CD8-positive, alpha-beta memory T cell (primary cell): ENCODE measurements at regions not wholly inside any gene's neighbourhood (a gene's known extent, or its start where the extent isn't known, plus 50 kb on each side); places are given as distances from the start of the nearest gene placed in this dataset.

Source experiments
- CTCF ChIA-PET: fragments of 350-600 bp; sonication (Branson Sonifier 250); formaldehyde crosslinking; loops from one replicate; lab custom pipeline; 2021; ENCODE audit warnings: antibody characterized with exemption; lab: Charles Lee
- POLR2A ChIA-PET: fragments of 350-600 bp; sonication (Branson Sonifier 250); formaldehyde crosslinking; loops from one replicate; lab custom pipeline; 2021; ENCODE audit warnings: antibody characterized with exemption; lab: Charles Lee
- DNase-seq, 5 donors: peaks; one replicate each; pipeline versions ENCODE4 v3.0.0 to v3.0.0-alpha.2; 2020 to 2022; ENCODE audit warnings: mixed read lengths in 1 of 5
- H3K27ac ChIP-seq: one replicate; pipeline ENCODE4 v1.7.0; 2013; ENCODE audit warnings: low read depth, mild to moderate bottlenecking, low read length, moderate library complexity
- H3K27me3 ChIP-seq: 2 replicates; pipeline ENCODE4 v1.7.0; 2013; ENCODE audit warnings: low read length, mild to moderate bottlenecking; ENCODE audit not compliant: insufficient read depth, poor library complexity, severe bottlenecking
- H3K36me3 ChIP-seq: 2 replicates; pipeline ENCODE4 v1.7.0; 2013; ENCODE audit warnings: mild to moderate bottlenecking, low read length, moderate library complexity; ENCODE audit not compliant: insufficient read depth
- H3K4me1 ChIP-seq: 2 replicates; pipeline ENCODE4 v1.7.0; 2013; ENCODE audit warnings: mild to moderate bottlenecking, low read length, moderate library complexity; ENCODE audit not compliant: insufficient read depth
- H3K4me3 ChIP-seq: 2 replicates; pipeline ENCODE4 v1.7.0; 2013; ENCODE audit warnings: mild to moderate bottlenecking, low read length
- H3K9me3 ChIP-seq: 2 replicates; pipeline ENCODE4 v1.7.0; 2013; ENCODE audit warnings: mild to moderate bottlenecking, low read length
- H3K27ac Mint-ChIP-seq, 8 donors: one replicate each; pipeline ENCODE4 v1.8.0; 2020 to 2021; ENCODE audit warnings: mixed read lengths in 8 of 8, mild to moderate bottlenecking in 6 of 8, inconsistent platforms in 3 of 8, moderate library complexity in 3 of 8
- H3K27me3 Mint-ChIP-seq, 2 donors: one replicate each; pipeline ENCODE4 v1.8.0; 2020 to 2021; ENCODE audit warnings: mixed read lengths in 2 of 2, mild to moderate bottlenecking in 1 of 2, moderate library complexity in 1 of 2
- H3K36me3 Mint-ChIP-seq, 3 donors: one replicate each; pipeline ENCODE4 v1.8.0; 2020 to 2021; ENCODE audit warnings: mixed read lengths in 3 of 3, inconsistent platforms in 1 of 3, mild to moderate bottlenecking in 1 of 3
- H3K4me1 Mint-ChIP-seq, 3 donors: one replicate each; pipeline ENCODE4 v1.8.0; 2020 to 2021; ENCODE audit warnings: mixed read lengths in 3 of 3, inconsistent platforms in 1 of 3, mild to moderate bottlenecking in 1 of 3
- H3K4me3 Mint-ChIP-seq, 7 donors: one replicate each; pipeline ENCODE4 v1.8.0; 2020 to 2021; ENCODE audit warnings: mixed read lengths in 7 of 7, mild to moderate bottlenecking in 6 of 7, moderate library complexity in 4 of 7, inconsistent platforms in 2 of 7
- H3K9me3 Mint-ChIP-seq, 5 donors: one replicate each; pipeline ENCODE4 v1.8.0; 2020 to 2022; ENCODE audit warnings: mixed read lengths in 5 of 5, mild to moderate bottlenecking in 3 of 5, moderate library complexity in 2 of 5, inconsistent platforms in 1 of 5

- CTCF ChIA-PET: no interaction called here
- H3K27ac Mint-ChIP-seq: no peak overlapping the region
- no peaks in the 10 kb centered on the region for H3K27me3 Mint-ChIP-seq
- no peaks in the 10 kb centered on the region for H3K36me3 Mint-ChIP-seq
- Histone ChIP-seq H3K27ac (no peak overlapping the region), H3K27me3 (no peaks in the 10 kb centered on the region), H3K4me3 (no peak overlapping the region), H3K36me3 (no peaks in the 10 kb centered on the region), H3K9me3 (no peaks in the 10 kb centered on the region), H3K4me1 (no peaks in the 10 kb centered on the region)
- no peak for DNase-seq
- H3K4me1 Mint-ChIP-seq: no peaks in the 10 kb centered on the region
- POLR2A ChIA-PET: no interaction called here
- H3K9me3 Mint-ChIP-seq: peaks cover 0 to 20% (median 7%) of the 10 kb centered on the region in 5 donors
- no peak overlapping the region for H3K4me3 Mint-ChIP-seq
Observed at GRCh38 chr3:164620423-164620822, 457.9 kb downstream of the SI start.

- no peaks in the 10 kb centered on the region for H3K4me1 Mint-ChIP-seq
- H3K27me3 Mint-ChIP-seq: no peaks in the 10 kb centered on the region
- H3K4me3 Mint-ChIP-seq: no peak overlapping the region
- H3K4me3 ChIP-seq: no peak overlapping the region
- no peaks in the 10 kb centered on the region for H3K9me3 ChIP-seq
- H3K36me3 Mint-ChIP-seq: no peaks in the 10 kb centered on the region
- H3K27me3 ChIP-seq: no peaks in the 10 kb centered on the region
- ChIA-PET CTCF (no interaction called here), POLR2A (no interaction called here)
- H3K27ac ChIP-seq: no peak overlapping the region
- peaks cover 0 to 28% (median 3%) of the 10 kb centered on the region in 5 donors for H3K9me3 Mint-ChIP-seq
- no peaks in the 10 kb centered on the region for H3K36me3 ChIP-seq
- no peak overlapping the region for H3K27ac Mint-ChIP-seq
- no peak for DNase-seq
- H3K4me1 ChIP-seq: no peaks in the 10 kb centered on the region
Observed at GRCh38 chr3:164612751-164613150, 465.5 kb downstream of the SI start.

- H3K36me3 Mint-ChIP-seq: no peaks in the 10 kb centered on the region
- peaks cover 0 to 36% (median 8%) of the 10 kb centered on the region in 5 donors for H3K9me3 Mint-ChIP-seq
- Histone ChIP-seq H3K36me3 (no peaks in the 10 kb centered on the region), H3K4me1 (no peaks in the 10 kb centered on the region), H3K27me3 (no peaks in the 10 kb centered on the region), H3K9me3 (no peaks in the 10 kb centered on the region), H3K27ac (no peak overlapping the region), H3K4me3 (no peak overlapping the region)
- H3K4me1 Mint-ChIP-seq: no peaks in the 10 kb centered on the region
- POLR2A ChIA-PET: no interaction called here
- no peak overlapping the region for H3K27ac Mint-ChIP-seq
- CTCF ChIA-PET: no interaction called here
- H3K4me3 Mint-ChIP-seq: no peak overlapping the region
- H3K27me3 Mint-ChIP-seq: no peaks in the 10 kb centered on the region
- DNase-seq: no peak
Observed at GRCh38 chr3:164608554-164609276, 469.6 kb downstream of the SI start.

- H3K27ac Mint-ChIP-seq: no peak overlapping the region
- ChIA-PET POLR2A (no interaction called here), CTCF (no interaction called here)
Observed at GRCh38 chr3:164604687-164605086, 473.6 kb downstream of the SI start.

GRCh38 chr3:164577667-164578210 is 500.6 kb downstream of the SI start:
- Histone ChIP-seq H3K36me3 (no peaks in the 10 kb centered on the region), H3K27me3 (no peaks in the 10 kb centered on the region), H3K4me3 (no peak overlapping the region), H3K27ac (no peak overlapping the region), H3K4me1 (no peaks in the 10 kb centered on the region), H3K9me3 (no peaks in the 10 kb centered on the region)
- Mint-ChIP-seq H3K4me1 (no peaks in the 10 kb centered on the region), H3K27me3 (no peaks in the 10 kb centered on the region), H3K27ac (no peak overlapping the region), H3K36me3 (no peaks in the 10 kb centered on the region), H3K9me3 (peaks cover 7 to 31% (median 9%) of the 10 kb centered on the region in 5 donors), H3K4me3 (no peak overlapping the region)
- ChIA-PET CTCF (no interaction called here), POLR2A (no interaction called here)
- DNase-seq: no peak

More at GRCh38 chr3:164604687-164605086, 473.6 kb downstream of the SI start:
- Mint-ChIP-seq H3K27me3 (no peaks in the 10 kb centered on the region), H3K9me3 (peaks cover 0 to 40% (median 8%) of the 10 kb centered on the region in 5 donors), H3K4me3 (no peak overlapping the region), H3K4me1 (no peaks in the 10 kb centered on the region), H3K36me3 (no peaks in the 10 kb centered on the region)
- no peak for DNase-seq
- H3K4me1 ChIP-seq: no peaks in the 10 kb centered on the region
- H3K4me3 ChIP-seq: no peak overlapping the region
- H3K27me3 ChIP-seq: no peaks in the 10 kb centered on the region
- no peaks in the 10 kb centered on the region for H3K36me3 ChIP-seq
- H3K27ac ChIP-seq: no peak overlapping the region
- no peaks in the 10 kb centered on the region for H3K9me3 ChIP-seq

GRCh38 chr3:164572436-164572835 is 505.9 kb downstream of the SI start:
- no peak overlapping the region for H3K4me3 Mint-ChIP-seq
- H3K36me3 Mint-ChIP-seq: no peaks in the 10 kb centered on the region
- H3K9me3 ChIP-seq: no peaks in the 10 kb centered on the region

GRCh38 chr3:164550857-164551256 is 527.4 kb downstream of the SI start:
- H3K27ac Mint-ChIP-seq: no peak overlapping the region
- H3K27me3 Mint-ChIP-seq: no peaks in the 10 kb centered on the region
- no peaks in the 10 kb centered on the region for H3K4me1 Mint-ChIP-seq
- H3K36me3 Mint-ChIP-seq: no peaks in the 10 kb centered on the region
- DNase-seq: no peak
- H3K4me3 Mint-ChIP-seq: no peak overlapping the region
- Histone ChIP-seq H3K4me3 (no peak overlapping the region), H3K27me3 (no peaks in the 10 kb centered on the region), H3K27ac (no peak overlapping the region), H3K9me3 (no peaks in the 10 kb centered on the region), H3K4me1 (no peaks in the 10 kb centered on the region), H3K36me3 (no peaks in the 10 kb centered on the region)
- CTCF ChIA-PET: no interaction called here
- POLR2A ChIA-PET: no interaction called here
- peaks cover 3 to 19% (median 5%) of the 10 kb centered on the region in 5 donors for H3K9me3 Mint-ChIP-seq

More at GRCh38 chr3:164572436-164572835, 505.9 kb downstream of the SI start:
- Histone ChIP-seq H3K4me1 (no peaks in the 10 kb centered on the region), H3K4me3 (no peak overlapping the region), H3K27ac (no peak overlapping the region), H3K27me3 (no peaks in the 10 kb centered on the region), H3K36me3 (no peaks in the 10 kb centered on the region)
- POLR2A ChIA-PET: no interaction called here
- CTCF ChIA-PET: no interaction called here
- H3K27ac Mint-ChIP-seq: no peak overlapping the region
- DNase-seq: no peak
- no peaks in the 10 kb centered on the region for H3K4me1 Mint-ChIP-seq
- no peaks in the 10 kb centered on the region for H3K27me3 Mint-ChIP-seq
- H3K9me3 Mint-ChIP-seq: peaks cover 6 to 31% (median 10%) of the 10 kb centered on the region in 5 donors

GRCh38 chr3:164539215-164539614 is 539.1 kb downstream of the SI start:
- no peak overlapping the region for H3K4me3 Mint-ChIP-seq
- ChIA-PET CTCF (no interaction called here), POLR2A (no interaction called here)
- peaks cover 0 to 21% (median 10%) of the 10 kb centered on the region in 5 donors for H3K9me3 Mint-ChIP-seq
- no peaks in the 10 kb centered on the region for H3K4me1 ChIP-seq
- no peaks in the 10 kb centered on the region for H3K27me3 ChIP-seq
- H3K27me3 Mint-ChIP-seq: no peaks in the 10 kb centered on the region
- H3K27ac Mint-ChIP-seq: no peak overlapping the region
- no peak overlapping the region for H3K4me3 ChIP-seq
- DNase-seq: no peak
- no peaks in the 10 kb centered on the region for H3K4me1 Mint-ChIP-seq
- H3K27ac ChIP-seq: no peak overlapping the region
- H3K9me3 ChIP-seq: peaks cover 5% of the 10 kb centered on the region
- no peaks in the 10 kb centered on the region for H3K36me3 ChIP-seq
- H3K36me3 Mint-ChIP-seq: no peaks in the 10 kb centered on the region
